ENCODE measurements at regions not wholly inside any gene's neighbourhood (a gene's known extent, or its start where the extent isn't known, plus 50 kb on each side); places are given as distances from the start of the nearest gene placed in this dataset.

DNA sequence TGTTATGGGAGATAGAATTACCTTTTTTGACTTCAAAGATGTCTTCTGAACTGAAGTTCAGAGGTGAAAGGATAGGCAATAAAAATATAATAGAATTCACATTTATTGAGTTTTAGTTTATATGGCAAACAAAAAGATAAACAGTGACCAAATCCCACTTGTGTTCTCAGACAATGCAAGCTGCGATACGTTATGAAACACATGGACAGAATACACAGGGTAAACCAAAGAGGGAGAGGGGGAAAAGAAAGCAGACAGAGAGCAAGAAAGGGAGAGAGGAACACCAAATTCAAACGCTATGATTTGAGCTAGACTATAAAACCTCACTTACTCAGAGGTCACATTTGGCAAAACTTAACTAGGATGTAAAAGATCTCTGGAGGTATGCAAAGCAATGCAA, 238.2 kb upstream of the FLRT2 start:
- TF ChIP-seq CTCF (IDR thresholded peaks at IDR 0.05) (no peak), ATF1 (CRISPR knock-in tag; IDR thresholded peaks at IDR 0.05) (no peak), ETV6 (CRISPR knock-in tag; IDR thresholded peaks at IDR 0.05) (no peak), ATF2 (CRISPR knock-in tag; IDR thresholded peaks at IDR 0.05; ENCODE audit: borderline replicate concordance, low read depth) (no peak), MAX (CRISPR knock-in tag; IDR thresholded peaks at IDR 0.05) (no peak), NFYB (CRISPR knock-in tag; conservative IDR thresholded peaks at IDR 0.05; ENCODE audit: low read depth) (no peak), TP53 (CRISPR knock-in tag; IDR thresholded peaks at IDR 0.05) (no peak), FOXJ3 (CRISPR knock-in tag; IDR thresholded peaks at IDR 0.05; ENCODE audit: borderline replicate concordance) (no peak), ZNF138 (CRISPR knock-in tag; conservative IDR thresholded peaks at IDR 0.05) (no peak), FOXP1 (CRISPR knock-in tag; IDR thresholded peaks at IDR 0.05; ENCODE audit: borderline replicate concordance) (no peak)
- TF ChIP-seq, protein P1, sequence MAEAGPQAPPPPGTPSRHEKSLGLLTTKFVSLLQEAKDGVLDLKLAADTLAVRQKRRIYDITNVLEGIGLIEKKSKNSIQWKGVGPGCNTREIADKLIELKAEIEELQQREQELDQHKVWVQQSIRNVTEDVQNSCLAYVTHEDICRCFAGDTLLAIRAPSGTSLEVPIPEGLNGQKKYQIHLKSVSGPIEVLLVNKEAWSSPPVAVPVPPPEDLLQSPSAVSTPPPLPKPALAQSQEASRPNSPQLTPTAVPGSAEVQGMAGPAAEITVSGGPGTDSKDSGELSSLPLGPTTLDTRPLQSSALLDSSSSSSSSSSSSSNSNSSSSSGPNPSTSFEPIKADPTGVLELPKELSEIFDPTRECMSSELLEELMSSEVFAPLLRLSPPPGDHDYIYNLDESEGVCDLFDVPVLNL (CRISPR knock-in tag; IDR thresholded peaks at IDR 0.05; ENCODE audit: borderline replicate concordance, low read depth) = no peak
- TF ChIP-seq, protein P2, sequence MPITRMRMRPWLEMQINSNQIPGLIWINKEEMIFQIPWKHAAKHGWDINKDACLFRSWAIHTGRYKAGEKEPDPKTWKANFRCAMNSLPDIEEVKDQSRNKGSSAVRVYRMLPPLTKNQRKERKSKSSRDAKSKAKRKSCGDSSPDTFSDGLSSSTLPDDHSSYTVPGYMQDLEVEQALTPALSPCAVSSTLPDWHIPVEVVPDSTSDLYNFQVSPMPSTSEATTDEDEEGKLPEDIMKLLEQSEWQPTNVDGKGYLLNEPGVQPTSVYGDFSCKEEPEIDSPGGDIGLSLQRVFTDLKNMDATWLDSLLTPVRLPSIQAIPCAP (CRISPR knock-in tag; IDR thresholded peaks at IDR 0.05) = no peak
- TF ChIP-seq, protein P3, sequence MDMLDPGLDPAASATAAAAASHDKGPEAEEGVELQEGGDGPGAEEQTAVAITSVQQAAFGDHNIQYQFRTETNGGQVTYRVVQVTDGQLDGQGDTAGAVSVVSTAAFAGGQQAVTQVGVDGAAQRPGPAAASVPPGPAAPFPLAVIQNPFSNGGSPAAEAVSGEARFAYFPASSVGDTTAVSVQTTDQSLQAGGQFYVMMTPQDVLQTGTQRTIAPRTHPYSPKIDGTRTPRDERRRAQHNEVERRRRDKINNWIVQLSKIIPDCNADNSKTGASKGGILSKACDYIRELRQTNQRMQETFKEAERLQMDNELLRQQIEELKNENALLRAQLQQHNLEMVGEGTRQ (CRISPR knock-in tag; IDR thresholded peaks at IDR 0.05) = no peak

All from WTC11 (cell line).